GM12864 (cell line): ENCODE measurements at regions not wholly inside any gene's neighbourhood (a gene's known extent, or its start where the extent isn't known, plus 50 kb on each side); places are given as distances from the start of the nearest gene placed in this dataset.

Source experiments
- DNase-seq: peaks from one replicate; pipeline ENCODE4 v3.0.0-alpha.2; 2011; ENCODE audit warnings: low read depth
- H3K4me3 ChIP-seq: 2 replicates; pipeline ENCODE4 v1.5.1; 2011; ENCODE audit warnings: mild to moderate bottlenecking, low read depth, low read length, control low read depth
- TF ChIP-seq, protein P1 (sequence below): IDR thresholded peaks from 2 replicates; pipeline ENCODE4 v1.5.1; 2011; ENCODE audit warnings: low read depth, mild to moderate bottlenecking, moderate library complexity, low read length, control low read depth, inconsistent platforms; ENCODE audit errors: missing control alignments

DNA sequence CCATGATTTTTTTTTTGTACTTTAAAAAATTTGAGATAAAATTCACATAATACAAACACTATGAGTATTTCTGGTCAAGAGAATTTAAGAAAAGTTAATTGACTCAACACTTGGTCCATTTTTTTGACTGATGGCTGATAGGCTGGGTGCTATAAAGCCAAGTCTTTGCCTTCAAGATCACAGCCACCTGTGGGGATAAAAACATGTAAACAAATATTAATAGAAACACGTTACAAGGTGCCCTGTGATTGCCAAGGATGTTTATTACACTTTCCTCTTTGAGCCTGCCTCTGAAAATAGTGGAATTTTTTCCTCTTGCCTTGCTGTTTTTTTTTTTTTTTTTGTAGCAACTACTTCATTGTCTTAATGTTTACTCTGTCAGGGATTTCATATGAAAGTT, 63.3 kb downstream of the FHIP1A start:
- no peak for DNase-seq
- H3K4me3 ChIP-seq, result no peak overlapping the region
- TF ChIP-seq, protein P1, sequence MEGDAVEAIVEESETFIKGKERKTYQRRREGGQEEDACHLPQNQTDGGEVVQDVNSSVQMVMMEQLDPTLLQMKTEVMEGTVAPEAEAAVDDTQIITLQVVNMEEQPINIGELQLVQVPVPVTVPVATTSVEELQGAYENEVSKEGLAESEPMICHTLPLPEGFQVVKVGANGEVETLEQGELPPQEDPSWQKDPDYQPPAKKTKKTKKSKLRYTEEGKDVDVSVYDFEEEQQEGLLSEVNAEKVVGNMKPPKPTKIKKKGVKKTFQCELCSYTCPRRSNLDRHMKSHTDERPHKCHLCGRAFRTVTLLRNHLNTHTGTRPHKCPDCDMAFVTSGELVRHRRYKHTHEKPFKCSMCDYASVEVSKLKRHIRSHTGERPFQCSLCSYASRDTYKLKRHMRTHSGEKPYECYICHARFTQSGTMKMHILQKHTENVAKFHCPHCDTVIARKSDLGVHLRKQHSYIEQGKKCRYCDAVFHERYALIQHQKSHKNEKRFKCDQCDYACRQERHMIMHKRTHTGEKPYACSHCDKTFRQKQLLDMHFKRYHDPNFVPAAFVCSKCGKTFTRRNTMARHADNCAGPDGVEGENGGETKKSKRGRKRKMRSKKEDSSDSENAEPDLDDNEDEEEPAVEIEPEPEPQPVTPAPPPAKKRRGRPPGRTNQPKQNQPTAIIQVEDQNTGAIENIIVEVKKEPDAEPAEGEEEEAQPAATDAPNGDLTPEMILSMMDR, result no peak

DNA sequence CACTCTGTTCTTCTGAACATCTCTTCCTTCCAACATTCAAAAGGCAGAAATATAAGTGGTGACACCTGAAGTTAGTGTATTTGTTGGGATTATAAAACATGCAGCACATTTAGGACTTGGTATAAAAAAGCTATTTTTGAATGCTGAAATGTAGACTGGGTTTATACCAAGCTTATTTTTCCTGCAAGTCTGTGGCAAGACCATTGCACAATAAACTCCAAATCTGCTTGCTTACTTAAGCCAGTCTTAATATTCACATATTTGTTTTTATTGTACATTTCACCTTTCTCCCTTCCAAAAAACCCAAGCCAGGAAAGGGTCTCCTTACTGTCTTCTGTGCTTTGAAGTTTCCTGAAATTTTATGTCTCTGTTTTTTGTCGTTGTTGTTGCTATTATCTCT, 63.7 kb downstream of the FHIP1A start:
- no peak overlapping the region for H3K4me3 ChIP-seq
- TF ChIP-seq, protein P1, result no peak
- DNase-seq, result no peak

DNA sequence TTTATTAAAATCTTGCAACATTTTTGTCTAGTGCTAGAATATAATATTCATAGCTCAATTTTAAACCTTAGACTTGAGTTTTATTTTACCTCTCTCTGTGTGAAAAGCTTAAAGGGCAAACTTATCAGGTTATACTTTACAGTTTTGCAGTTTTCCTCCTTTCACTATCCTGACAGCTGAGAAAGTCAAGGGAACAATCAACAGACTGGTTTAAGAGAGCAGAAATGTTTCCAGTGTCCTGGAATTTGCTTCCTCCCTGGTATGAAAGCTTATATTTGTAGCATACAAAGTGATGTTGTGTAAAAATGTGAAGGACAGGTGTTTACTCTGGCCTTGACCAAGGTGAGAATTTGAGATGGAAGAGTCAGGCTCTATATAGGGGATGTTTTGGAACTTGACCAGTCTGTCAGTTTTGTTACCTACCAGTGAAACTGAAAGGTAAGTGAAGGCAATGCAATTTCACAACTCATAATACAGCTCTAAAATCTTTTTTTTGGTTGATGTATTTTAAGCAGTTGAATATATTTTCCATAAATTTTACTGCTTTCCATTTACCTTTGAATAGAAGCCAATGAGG, 64.6 kb downstream of the FHIP1A start:
- TF ChIP-seq, protein P1, result no peak
- DNase-seq, result no peak
- H3K4me3 ChIP-seq, result no peak overlapping the region

DNA sequence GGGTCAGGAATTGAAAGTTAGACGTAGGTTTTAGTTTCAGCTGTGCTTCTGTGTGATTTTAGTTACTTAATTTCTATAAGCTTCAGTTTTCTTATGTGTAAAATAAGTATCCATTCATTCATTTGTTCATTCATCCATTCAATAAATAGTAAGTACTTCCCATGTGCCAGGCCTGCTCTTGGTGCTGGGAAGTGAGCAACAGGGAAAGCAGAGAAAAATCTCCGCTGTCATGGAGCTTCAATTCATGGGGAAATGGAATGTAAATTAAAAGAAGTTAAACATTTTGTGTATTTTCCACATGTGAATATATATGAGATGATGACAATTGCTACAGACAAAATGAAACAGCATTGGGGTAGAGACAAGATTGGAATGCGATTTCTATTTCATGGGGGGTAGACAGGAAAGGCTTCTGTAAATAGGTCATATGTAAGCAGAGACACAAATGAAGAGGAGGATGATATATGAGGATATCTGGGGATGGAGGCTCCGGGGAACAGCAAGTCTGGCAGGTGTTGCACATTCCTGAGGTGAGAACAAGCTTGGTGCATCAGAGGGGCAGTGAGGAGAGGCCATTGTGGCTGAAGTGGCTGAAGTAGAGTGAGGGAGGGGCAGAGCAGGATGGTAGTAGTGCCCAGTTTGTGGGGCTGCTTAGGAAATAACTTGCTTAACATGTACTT, 66.2 kb downstream of the FHIP1A start:
- TF ChIP-seq, protein P1, result no peak
- DNase-seq, result no peak
- H3K4me3 ChIP-seq, result no peak overlapping the region

DNA sequence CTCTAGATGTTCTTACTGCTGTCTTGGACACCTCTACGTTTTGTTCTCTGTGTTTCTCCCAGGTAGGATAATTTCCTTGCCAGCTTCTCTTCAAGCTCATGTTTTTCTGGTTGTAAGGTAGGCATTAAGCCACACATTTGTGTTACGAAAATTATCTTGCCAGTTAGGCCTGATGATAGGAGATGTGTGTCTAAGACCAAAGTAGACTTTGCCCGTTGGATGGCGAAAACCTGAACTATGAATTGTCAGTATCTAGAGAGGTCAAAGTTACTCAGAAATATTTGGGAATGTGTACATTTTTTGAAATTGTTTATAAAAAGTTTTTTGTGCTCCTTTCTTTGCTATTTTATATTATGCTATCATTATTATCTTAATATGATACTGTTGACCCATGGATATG, 72.8 kb downstream of the FHIP1A start:
- H3K4me3 ChIP-seq, result no peak overlapping the region
- TF ChIP-seq, protein P1, result no peak
- no peak for DNase-seq

DNA sequence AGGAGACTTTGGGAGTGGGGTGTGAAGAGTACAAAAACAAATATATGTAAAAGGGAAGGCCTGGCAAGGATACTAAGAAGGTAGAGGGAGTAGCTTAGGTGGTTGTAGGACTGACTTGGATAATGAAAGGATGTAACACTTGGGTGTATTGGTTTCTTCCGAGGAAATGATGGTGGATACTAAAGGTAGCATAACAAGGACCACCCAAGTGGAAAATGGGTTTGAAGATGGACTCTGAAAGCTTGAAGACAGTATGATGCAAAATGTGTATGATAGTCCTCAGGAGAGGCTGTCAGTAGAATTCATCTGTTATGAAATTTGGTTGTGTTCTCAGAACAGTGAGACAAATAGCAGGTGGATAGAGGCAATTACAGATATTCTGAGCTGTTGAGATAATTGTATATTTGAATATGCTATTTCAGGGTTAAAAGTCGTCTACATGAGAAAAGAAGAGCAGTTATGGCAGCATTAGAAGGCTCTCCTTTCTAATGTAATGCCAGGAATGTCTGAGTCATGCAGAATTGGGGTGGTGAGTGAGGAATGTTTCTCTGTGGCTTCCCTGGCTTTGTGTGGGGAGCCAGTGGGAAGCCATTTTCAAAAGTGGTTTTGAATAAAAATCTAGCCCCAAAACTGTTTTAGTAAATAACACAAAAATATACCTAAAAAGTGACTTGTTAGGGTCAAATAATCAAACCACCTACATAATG, 75.6 kb downstream of the FHIP1A start:
- TF ChIP-seq, protein P1, result no peak
- no peak for DNase-seq
- no peak overlapping the region for H3K4me3 ChIP-seq
